ENCODE measurements at regions not wholly inside any gene's neighbourhood (a gene's known extent, or its start where the extent isn't known, plus 50 kb on each side); places are given as distances from the start of the nearest gene placed in this dataset.

DNA sequence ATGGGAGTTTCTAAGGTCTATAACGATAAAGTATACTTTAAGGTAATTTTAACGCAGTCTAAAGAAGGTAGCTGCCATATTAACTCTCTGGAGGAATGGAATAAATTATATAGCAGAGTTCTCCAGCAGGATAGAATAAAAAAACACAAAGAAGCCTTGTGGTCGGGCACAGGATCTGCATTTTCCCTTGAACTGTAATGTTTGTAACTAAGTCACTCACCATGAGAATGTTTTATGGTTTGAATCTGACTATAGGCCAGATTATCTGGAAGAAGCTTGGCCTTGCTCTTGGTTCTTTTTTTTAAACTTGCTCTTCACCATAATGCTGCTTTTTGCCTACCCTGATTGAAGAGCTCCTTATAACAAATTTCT lies 238.8 kb upstream of the NOX3 start:
- TF ChIP-seq, protein P1, sequence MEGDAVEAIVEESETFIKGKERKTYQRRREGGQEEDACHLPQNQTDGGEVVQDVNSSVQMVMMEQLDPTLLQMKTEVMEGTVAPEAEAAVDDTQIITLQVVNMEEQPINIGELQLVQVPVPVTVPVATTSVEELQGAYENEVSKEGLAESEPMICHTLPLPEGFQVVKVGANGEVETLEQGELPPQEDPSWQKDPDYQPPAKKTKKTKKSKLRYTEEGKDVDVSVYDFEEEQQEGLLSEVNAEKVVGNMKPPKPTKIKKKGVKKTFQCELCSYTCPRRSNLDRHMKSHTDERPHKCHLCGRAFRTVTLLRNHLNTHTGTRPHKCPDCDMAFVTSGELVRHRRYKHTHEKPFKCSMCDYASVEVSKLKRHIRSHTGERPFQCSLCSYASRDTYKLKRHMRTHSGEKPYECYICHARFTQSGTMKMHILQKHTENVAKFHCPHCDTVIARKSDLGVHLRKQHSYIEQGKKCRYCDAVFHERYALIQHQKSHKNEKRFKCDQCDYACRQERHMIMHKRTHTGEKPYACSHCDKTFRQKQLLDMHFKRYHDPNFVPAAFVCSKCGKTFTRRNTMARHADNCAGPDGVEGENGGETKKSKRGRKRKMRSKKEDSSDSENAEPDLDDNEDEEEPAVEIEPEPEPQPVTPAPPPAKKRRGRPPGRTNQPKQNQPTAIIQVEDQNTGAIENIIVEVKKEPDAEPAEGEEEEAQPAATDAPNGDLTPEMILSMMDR (conservative IDR thresholded peaks at IDR 0.05; ENCODE audit: low read depth, low read length): no peak
- TF ChIP-seq POLR2A (IDR thresholded peaks at IDR 0.05; ENCODE audit: low read depth, low read length) (no peak), MAZ (IDR thresholded peaks at IDR 0.05; ENCODE audit: borderline replicate concordance, low read depth, low read length) (no peak), RCOR1 (IDR thresholded peaks at IDR 0.05; ENCODE audit: insufficient replicate concordance, low read length) (no peak), CEBPB (IDR thresholded peaks at IDR 0.05; ENCODE audit: low read depth, low read length) (no peak)
